ENCODE measurements at regions not wholly inside any gene's neighbourhood (a gene's known extent, or its start where the extent isn't known, plus 50 kb on each side); places are given as distances from the start of the nearest gene placed in this dataset.
A peak's percentile ranks its signal among the peaks of the same experiment; 100 is the strongest.
"Not testable (repeated sequence)": the region's sequence is repeated elsewhere in the genome, so short reads cannot be mapped to it uniquely, and the experiment has no call there.

DNA sequence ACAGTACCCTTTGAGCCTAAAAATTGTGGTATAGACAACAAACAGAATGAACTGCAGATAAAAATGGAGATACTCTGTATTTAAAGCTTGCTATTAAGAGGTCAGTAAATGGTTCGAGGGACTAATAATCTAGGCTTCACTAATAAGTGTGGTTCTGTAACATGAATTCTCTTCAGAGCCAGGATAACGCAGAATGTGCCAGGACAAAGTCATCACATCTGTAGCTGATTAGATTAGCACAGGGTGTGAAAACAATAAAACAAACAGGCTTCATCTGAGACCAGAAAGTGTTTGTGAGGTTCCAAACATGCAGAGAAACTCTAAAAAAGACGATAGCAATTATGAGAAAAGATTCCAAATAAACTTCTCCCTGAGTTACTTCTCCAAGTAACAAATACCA is 89.1 kb upstream of the LUZP2 start:
- no peak for DNase-seq

DNA sequence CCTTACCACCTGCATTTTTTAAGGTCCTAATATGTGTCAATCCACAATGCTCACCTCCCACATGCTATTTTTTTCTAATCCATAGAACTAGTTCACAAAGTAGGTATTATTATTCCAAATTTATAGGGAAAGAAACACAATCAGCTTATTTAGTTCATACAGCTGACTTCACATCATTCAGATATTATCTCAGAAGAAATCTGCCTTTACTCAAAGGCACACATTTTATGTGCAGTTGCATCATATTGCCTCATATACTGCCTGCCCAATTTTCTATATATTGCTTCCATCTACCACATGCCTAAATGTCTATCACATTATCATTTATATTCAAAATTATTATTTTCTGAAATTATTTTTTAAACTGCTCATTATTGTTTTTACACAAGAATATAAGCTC is 88.7 kb upstream of the LUZP2 start:
- no peak for DNase-seq

DNA sequence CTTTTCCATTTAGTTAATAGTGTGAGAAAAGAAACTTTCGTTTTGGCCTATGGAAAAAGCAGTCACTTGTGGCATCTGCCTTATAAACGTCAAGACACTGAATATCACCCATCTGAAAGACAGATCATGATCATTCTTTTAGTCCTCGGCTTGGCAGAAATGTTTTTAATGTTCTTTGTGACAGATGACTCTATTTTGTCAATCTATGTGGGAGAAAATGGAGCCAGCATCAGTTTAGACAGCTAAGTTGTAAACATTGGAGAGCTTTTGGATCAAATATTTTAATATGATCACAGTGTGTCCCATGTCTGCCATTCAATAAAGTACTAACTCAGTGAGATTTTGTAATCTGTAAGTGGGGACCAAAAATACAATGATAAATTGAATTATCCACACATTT is 85.1 kb upstream of the LUZP2 start:
- DNase-seq, result no peak

DNA sequence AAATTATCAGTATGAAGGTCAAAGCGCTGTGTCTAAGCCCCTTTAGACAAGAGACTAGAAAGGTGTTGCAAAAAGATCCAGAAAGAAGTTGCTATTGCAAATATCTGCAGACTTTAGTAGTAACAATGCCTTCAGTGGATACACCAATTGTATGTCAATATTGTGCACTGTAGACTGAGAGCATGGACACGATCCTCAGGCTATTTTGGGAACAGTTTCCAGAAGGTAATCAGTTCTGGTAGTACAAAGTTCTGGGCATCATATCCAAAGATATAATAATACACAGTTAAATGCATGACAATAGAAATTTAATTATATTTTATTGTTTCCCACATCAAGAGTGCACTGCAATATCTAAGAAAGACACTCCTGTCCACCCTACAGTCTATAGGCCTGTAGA is 84.1 kb upstream of the LUZP2 start:
- no peak for DNase-seq

DNA sequence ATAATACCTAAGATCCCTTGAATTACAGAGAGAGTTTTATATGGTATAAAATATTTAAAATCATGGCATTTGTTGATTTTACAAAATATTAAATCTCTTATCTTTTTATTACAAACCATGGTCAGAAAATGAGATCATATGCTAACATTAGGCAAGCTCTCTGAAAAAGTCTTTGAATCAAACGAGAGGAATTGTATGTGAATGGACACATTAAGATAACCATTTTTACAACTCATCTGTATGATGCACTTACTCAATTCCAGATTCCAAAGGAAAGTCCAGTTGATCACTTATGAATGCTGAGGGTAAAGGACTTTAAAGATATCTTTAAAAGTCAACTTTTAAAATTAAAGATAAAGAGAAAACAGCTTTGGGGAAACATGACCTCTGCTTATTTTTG is 83.5 kb upstream of the LUZP2 start:
- no peak for DNase-seq

DNA sequence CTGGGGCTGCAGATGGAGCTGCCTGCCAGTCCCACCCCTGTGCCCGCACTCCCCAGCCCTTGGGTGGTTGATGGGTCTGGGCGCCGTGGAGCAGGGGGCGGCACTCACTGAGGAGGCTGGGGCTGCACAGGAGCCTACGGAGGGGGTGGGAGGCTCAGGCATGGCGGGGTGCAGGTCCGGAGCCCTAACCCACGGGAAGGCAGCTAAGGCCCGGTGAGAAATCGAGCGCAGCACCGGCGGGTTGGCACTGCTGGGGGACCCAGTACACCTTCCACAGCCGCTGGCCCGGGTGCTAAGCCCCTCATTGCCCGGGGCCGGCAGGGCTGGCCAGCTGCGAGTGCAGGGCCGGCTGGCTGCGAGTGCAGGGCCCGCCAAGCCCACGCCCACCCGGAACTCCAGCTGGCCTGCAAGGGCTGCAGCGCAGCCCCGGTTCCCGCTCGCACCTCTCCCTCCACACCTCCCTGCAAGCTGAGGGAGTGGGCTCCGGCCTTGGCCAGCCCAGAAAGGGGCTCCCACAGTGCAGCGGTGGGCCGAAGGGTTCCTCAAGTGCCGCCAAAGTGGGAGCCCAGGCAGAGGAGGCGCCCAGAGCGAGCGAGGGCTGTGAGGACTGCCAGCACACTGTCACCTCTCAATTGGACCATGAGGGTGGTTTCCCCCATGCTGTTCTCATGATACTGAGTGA is 80.8 kb upstream of the LUZP2 start:
- not testable (repeated sequence) for DNase-seq

DNA sequence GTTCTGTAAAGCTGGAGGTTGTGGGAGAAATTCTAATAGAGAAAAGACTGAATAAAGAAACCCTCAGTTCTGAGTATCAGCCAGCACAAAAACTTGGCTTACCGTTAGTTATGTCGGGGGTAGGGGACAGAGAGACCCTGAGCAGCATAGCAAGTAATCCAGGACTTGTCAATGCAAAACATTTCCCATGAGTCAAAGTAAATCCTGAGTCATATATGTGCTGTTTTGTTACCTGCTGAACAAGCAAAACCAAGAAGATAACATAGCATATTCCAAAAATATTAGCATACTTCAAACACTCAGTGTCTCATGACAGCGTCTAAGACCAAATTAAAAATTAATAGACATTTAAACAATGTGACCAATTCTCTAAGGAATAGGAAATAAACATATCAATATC is 75.1 kb upstream of the LUZP2 start:
- peak; percentile 39 for DNase-seq

DNA sequence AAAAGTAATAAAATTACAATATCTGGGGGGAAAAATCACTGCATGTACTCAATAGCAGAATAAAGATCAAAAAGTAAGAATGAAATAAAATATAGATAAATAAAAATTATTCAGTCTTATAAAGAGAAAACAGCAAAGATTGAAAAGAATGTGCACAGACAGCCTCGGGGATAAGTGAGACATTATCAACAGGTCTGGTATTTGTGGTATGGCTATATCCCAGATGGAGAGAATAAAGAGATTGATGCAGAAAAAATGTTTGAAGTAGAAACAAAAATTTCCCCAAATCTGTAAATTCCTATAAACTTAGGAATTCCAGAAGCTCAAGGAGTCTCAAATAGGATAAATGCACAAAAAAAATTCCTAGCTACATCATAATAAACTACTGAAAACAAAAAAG is 74.5 kb upstream of the LUZP2 start:
- DNase-seq, result peak; percentile 70

DNA sequence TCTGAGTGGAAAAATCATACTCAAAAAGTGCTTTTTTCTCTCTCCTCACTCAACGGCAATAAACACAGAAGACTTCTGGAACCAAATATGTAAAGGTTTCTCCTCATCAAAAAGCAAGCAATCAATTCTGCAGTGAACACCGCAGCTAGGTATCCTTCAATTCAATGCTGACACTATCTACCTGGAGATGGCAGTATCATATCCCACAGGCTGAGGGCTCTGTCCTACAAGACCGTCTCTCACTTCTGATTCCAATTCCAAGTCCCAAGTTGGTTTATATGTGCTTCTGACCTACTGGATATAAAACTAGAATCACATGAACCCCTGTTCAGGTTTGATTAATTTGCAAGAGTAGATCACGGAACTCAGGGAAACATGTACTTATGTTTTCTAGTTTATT is 59.7 kb upstream of the LUZP2 start:
- DNase-seq, result no peak
